Ovary (tissue), 7 donors: ENCODE measurements at regions not wholly inside any gene's neighbourhood (a gene's known extent, or its start where the extent isn't known, plus 50 kb on each side); places are given as distances from the start of the nearest gene placed in this dataset.

Experiments used
- DNase-seq, 5 donors: peaks; one replicate each; pipeline ENCODE4 v3.0.0-alpha.2; 2019 to 2020
- H3K27ac ChIP-seq, 2 donors: fragments of 200-600 bp; one replicate each; pipeline versions ENCODE4 v1.5.1 to v1.8.0; 2019 to 2022
- H3K27me3 ChIP-seq: fragments of 200-600 bp; one replicate; pipeline ENCODE4 v1.8.0; 2022
- H3K36me3 ChIP-seq: fragments of 200-600 bp; sonication (generic); one replicate; pipeline ENCODE4 v1.5.1; 2019
- H3K4me1 ChIP-seq: one replicate; pipeline ENCODE4 v1.8.1; 2013; ENCODE audit warnings: mild to moderate bottlenecking, moderate library complexity; ENCODE audit not compliant: insufficient read depth
- H3K4me3 ChIP-seq: fragments of 200-600 bp; sonication (generic); one replicate; pipeline ENCODE4 v1.5.1; 2017
- H3K9me3 ChIP-seq, 2 donors: fragments of 200-600 bp in 1 of 2; sonication (generic) in 1 of 2; one replicate each; pipeline versions ENCODE4 v1.5.1 to v1.8.1; 2013 to 2019; ENCODE audit warnings: mild to moderate bottlenecking in 1 of 2, moderate library complexity in 1 of 2
- EP300 ChIP-seq: sonication (generic); formaldehyde crosslinking; IDR thresholded peaks from one replicate; pipeline ENCODE4 v1.6.1; 2017; ENCODE audit warnings: antibody characterized with exemption
- POLR2A ChIP-seq: fragments of 450-650 bp; IDR thresholded peaks from one replicate; pipeline ENCODE4 v1.6.1; 2017; ENCODE audit warnings: antibody characterized with exemption, mild to moderate bottlenecking, moderate library complexity
- WGBS, 3 donors: extraction: QIAGEN DNeasy Blood & Tissue Kit in 1 of 3; methylation state at CpG; one replicate each; pipeline versions ENCODE4 v1.1.5 to v1.1.7; 2013 to 2017; 5-methylcytosine and 5-hydroxymethylcytosine counted together
- intact Hi-C, 4 donors: fragments of 100-400 bp; cut with DNase I; formaldehyde crosslinking; loops; one replicate each; pipeline versions ENCODE4 v1.11.0 to v1.15.1; 2022 to 2023
- TF ChIP-seq, protein P1 (sequence below), 3 donors: fragments of 450-650 bp in 2 of 3; fragments of 200-600 bp in 1 of 3; IDR thresholded peaks; one replicate each; pipeline versions ENCODE4 v1.5.1 to v1.8.0; 2016 to 2022; ENCODE audit warnings: antibody characterized with exemption in 3 of 3, mild to moderate bottlenecking in 1 of 3
- donor health status: DM: no; HTN: no; CAD: no; lungs with moderate emphysema.
- donor health status: DM: no; HTN: no; CAD: no.
- donor health status: Bipolar disorder and iron deficiency.
- donor health status: DM: no; HTN: no; CAD: no.
- donor health status: DM: yes; HTN: yes; CAD: no.

DNA sequence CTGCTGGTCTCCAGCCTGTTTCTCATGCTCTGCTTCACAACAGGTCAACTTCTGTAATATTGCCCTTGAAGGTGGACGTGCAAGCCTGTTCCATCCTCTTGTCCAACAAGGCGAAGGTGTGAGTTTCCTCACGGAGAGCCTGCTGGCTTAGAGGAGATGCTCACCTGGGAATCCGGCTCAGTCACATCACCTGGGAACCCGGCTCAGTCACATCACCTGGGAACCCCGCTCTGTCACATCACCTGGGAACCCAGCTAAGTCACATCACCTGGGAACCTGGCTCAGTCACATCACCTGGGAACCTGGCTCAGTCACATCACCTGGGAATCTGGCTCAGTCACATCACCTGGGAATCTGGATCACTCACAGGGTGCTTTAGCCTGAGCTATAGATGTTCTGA lies 230.1 kb downstream of the ERMARD start:
- DNase-seq, result no peak
- TF ChIP-seq EP300 (no peak), POLR2A (no peak)
- TF ChIP-seq, protein P1, sequence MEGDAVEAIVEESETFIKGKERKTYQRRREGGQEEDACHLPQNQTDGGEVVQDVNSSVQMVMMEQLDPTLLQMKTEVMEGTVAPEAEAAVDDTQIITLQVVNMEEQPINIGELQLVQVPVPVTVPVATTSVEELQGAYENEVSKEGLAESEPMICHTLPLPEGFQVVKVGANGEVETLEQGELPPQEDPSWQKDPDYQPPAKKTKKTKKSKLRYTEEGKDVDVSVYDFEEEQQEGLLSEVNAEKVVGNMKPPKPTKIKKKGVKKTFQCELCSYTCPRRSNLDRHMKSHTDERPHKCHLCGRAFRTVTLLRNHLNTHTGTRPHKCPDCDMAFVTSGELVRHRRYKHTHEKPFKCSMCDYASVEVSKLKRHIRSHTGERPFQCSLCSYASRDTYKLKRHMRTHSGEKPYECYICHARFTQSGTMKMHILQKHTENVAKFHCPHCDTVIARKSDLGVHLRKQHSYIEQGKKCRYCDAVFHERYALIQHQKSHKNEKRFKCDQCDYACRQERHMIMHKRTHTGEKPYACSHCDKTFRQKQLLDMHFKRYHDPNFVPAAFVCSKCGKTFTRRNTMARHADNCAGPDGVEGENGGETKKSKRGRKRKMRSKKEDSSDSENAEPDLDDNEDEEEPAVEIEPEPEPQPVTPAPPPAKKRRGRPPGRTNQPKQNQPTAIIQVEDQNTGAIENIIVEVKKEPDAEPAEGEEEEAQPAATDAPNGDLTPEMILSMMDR (IDR thresholded peaks at IDR 0.05), result no peak
- Histone ChIP-seq H3K27ac (no peak overlapping the region), H3K4me3 (no peak overlapping the region), H3K4me1 (no peaks in the 10 kb centered on the region), H3K36me3 (no peaks in the 10 kb centered on the region), H3K27me3 (no peaks in the 10 kb centered on the region), H3K9me3 (no peaks in the 10 kb centered on the region)
- intact Hi-C loops, result no loop called here
- 82 to 86% (median 85%) methylated on average over 6 of the region's 6 CpGs for WGBS, 3 donors

- no peak overlapping the region for H3K4me3 ChIP-seq
- intact Hi-C loops, result no loop called here
- H3K9me3 ChIP-seq, result no peaks in the 10 kb centered on the region
- 72 to 77% (median 73%) methylated on average over 14 of the region's 14 CpGs for WGBS, 3 donors
- no peak overlapping the region for H3K27ac ChIP-seq
- H3K27me3 ChIP-seq, result no peaks in the 10 kb centered on the region
- no peaks in the 10 kb centered on the region for H3K4me1 ChIP-seq
- H3K36me3 ChIP-seq, result no peaks in the 10 kb centered on the region
- DNase-seq, result no peak
- TF ChIP-seq EP300 (no peak), POLR2A (no peak)
- TF ChIP-seq, protein P1 (IDR thresholded peaks at IDR 0.05), result no peak
These were observed 229.5 kb downstream of the ERMARD start for GRCh38 chr6:169980826-169981450.

GRCh38 chr6:169979873-169980432 lies 228.5 kb downstream of the ERMARD start:
- Histone ChIP-seq H3K36me3 (no peaks in the 10 kb centered on the region), H3K9me3 (no peaks in the 10 kb centered on the region), H3K27me3 (no peaks in the 10 kb centered on the region), H3K4me3 (no peak overlapping the region), H3K4me1 (no peaks in the 10 kb centered on the region), H3K27ac (no peak overlapping the region)
- DNase-seq, result no peak
- 67 to 80% (median 74%) methylated on average over 14 of the region's 14 CpGs for WGBS, 3 donors
- intact Hi-C loops, result no loop called here
- TF ChIP-seq EP300 (no peak), POLR2A (no peak)
- TF ChIP-seq, protein P1 (IDR thresholded peaks at IDR 0.05), result no peak

GRCh38 chr6:169978615-169979161 lies 227.3 kb downstream of the ERMARD start:
- Histone ChIP-seq H3K27ac (no peak overlapping the region), H3K27me3 (no peaks in the 10 kb centered on the region), H3K36me3 (no peaks in the 10 kb centered on the region), H3K4me3 (no peak overlapping the region), H3K4me1 (no peaks in the 10 kb centered on the region), H3K9me3 (no peaks in the 10 kb centered on the region)
- DNase-seq, result no peak
- intact Hi-C loops, result no loop called here
- 75 to 85% (median 81%) methylated on average over 26 of the region's 26 CpGs for WGBS, 3 donors
- TF ChIP-seq POLR2A, result no peak
- TF ChIP-seq EP300, result no peak
- TF ChIP-seq, protein P1 (IDR thresholded peaks at IDR 0.05), result no peak
